Suprapubic skin (tissue), 4 donors: ENCODE measurements at regions not wholly inside any gene's neighbourhood (a gene's known extent, or its start where the extent isn't known, plus 50 kb on each side); places are given as distances from the start of the nearest gene placed in this dataset.

Experiments used
- CTCF ChIP-seq, 2 donors: fragments of 200-600 bp in 1 of 2; fragments of 450-650 bp in 1 of 2; sonication (generic) in 1 of 2; IDR thresholded peaks; one replicate each; pipeline ENCODE4 v1.5.1; 2016 to 2019; ENCODE audit warnings: antibody characterized with exemption in 2 of 2, mild to moderate bottlenecking in 1 of 2, moderate library complexity in 1 of 2
- EP300 ChIP-seq: sonication (generic); formaldehyde crosslinking; IDR thresholded peaks from one replicate; pipeline ENCODE4 v1.6.1; 2017; ENCODE audit warnings: antibody characterized with exemption
- POLR2A ChIP-seq, 2 donors: fragments of 450-650 bp; IDR thresholded peaks; one replicate each; pipeline ENCODE4 v1.6.1; 2017; ENCODE audit warnings: antibody characterized with exemption in 2 of 2, mild to moderate bottlenecking in 2 of 2, moderate library complexity in 2 of 2
- POLR2AphosphoS5 ChIP-seq, 3 donors: sonication (generic); formaldehyde crosslinking; IDR thresholded peaks; one replicate each; pipeline ENCODE4 v1.6.1; 2017; ENCODE audit warnings: antibody characterized with exemption in 3 of 3

- TF ChIP-seq CTCF (IDR thresholded peaks at IDR 0.05) (no peak), POLR2AphosphoS5 (IDR thresholded peaks at IDR 0.05) (no peak), EP300 (no peak), POLR2A (IDR thresholded peaks at IDR 0.05) (no peak)
These were observed 221.4 kb downstream of the PTN start for GRCh38 chr7:137122145-137122544.
